ENCODE measurements at regions not wholly inside any gene's neighbourhood (a gene's known extent, or its start where the extent isn't known, plus 50 kb on each side); places are given as distances from the start of the nearest gene placed in this dataset.

DNA sequence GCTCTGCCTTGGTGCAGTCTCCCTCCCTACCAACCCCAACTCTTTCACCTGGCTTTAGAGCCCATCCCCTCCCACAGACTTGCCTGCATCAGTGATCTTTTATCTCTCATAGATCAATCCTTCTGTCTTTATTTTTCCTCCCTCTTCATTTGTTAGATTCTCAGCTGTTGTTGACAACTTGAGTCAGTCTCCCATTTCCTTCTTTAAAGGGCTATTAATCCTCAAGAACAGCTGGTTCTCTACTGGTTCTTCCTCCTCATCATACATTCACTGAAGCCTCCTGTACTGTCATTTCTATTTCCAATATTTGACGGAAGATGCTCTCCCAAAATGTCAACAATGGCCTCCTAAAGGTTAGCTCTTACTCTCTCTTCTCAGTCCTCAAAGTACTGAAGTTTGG is 408.2 kb downstream of the TBC1D4 start:
- no peak for TF ChIP-seq CTCF (IDR thresholded peaks at IDR 0.05; ENCODE audit: unreplicated experiment)

DNA sequence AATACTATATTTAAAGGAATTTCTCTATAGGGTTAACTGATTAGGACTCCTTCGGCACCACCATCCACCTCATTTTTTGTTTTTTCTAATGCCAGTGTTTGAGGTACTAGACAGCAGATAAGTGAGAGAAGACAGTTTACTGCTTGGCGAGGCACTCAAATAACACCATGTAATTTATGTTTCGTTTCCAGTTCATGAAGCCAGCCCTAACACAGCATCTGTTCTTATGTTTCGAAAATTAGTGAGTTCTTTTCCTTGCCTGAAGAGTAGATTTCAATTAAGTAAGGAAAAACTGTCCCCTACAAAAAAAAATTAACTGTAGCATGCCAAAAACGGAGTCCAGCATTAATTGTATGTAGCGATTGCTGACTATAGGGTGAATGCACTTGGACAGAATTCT is 409.1 kb downstream of the TBC1D4 start:
- H3K9me3 Mint-ChIP-seq = no peaks in the 10 kb centered on the region
- H3K36me3 Mint-ChIP-seq = no peaks in the 10 kb centered on the region
- no peak for TF ChIP-seq CTCF (IDR thresholded peaks at IDR 0.05; ENCODE audit: unreplicated experiment)
- H3K4me3 Mint-ChIP-seq = no peak overlapping the region
- peaks cover 5% of the 10 kb centered on the region for H3K27me3 Mint-ChIP-seq (ENCODE audit: low read depth)
- peaks cover 5% of the 10 kb centered on the region for H3K4me1 Mint-ChIP-seq
- H3K27ac Mint-ChIP-seq = no peak overlapping the region
- DNase-seq (ENCODE audit: low spot score in 2 of 2, unreplicated experiment in 2 of 2) = no peak

More for the DNA sequence above, 408.2 kb downstream of the TBC1D4 start:
- Mint-ChIP-seq H3K27ac (no peak overlapping the region), H3K4me1 (peaks cover 5% of the 10 kb centered on the region), H3K36me3 (no peaks in the 10 kb centered on the region), H3K4me3 (no peak overlapping the region), H3K9me3 (no peaks in the 10 kb centered on the region), H3K27me3 (ENCODE audit: low read depth) (peaks cover 4% of the 10 kb centered on the region)
- no peak for DNase-seq (ENCODE audit: low spot score in 2 of 2, unreplicated experiment in 2 of 2)

DNA sequence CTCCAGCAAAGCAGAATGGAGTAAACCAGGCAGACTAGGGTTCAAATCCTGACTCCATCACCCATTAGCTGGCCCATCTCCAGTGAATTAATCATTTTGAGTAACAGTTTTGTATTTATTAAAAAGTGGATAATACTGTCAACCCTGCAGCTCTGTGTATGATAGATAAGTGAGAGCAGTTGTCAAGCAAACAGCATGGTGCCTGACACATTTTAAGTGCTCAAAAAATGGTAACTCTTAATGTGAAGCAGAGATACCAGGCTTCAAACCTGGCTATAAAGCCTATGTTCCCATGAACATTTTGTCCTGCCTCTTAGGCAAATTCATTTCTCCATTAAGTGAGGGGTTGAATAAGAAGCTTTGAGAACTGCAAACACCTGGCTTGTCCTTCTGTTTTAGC is 409.6 kb downstream of the TBC1D4 start:
- Mint-ChIP-seq H3K4me1 (peaks cover 5% of the 10 kb centered on the region), H3K27ac (no peak overlapping the region), H3K36me3 (no peaks in the 10 kb centered on the region), H3K9me3 (no peaks in the 10 kb centered on the region), H3K4me3 (no peak overlapping the region), H3K27me3 (ENCODE audit: low read depth) (peaks cover 7% of the 10 kb centered on the region)
- DNase-seq (ENCODE audit: low spot score in 2 of 2, unreplicated experiment in 2 of 2) = no peak
- TF ChIP-seq CTCF (IDR thresholded peaks at IDR 0.05; ENCODE audit: unreplicated experiment) = no peak

DNA sequence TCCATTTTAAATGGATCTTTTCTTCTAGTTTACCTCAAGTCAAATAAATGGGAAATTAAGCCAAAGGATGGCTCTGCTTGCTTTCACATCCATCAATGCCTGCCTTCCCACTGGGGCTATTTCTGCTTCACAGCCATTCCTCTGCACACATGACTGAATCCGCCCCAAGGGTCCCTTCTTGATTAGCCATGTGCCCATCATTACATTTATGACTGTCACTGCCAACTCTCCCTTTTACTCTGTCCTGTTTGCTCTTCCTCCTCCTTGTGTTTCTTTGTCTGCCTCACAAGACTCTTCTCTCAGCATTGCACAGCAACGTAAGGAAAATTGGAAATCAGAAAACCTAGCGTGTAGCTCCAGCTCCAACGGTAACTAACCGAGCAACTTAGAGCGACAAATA is 410.2 kb downstream of the TBC1D4 start:
- no peak for DNase-seq (ENCODE audit: low spot score in 2 of 2, unreplicated experiment in 2 of 2)
- no peaks in the 10 kb centered on the region for H3K9me3 Mint-ChIP-seq
- no peak overlapping the region for H3K27ac Mint-ChIP-seq
- peaks cover 5% of the 10 kb centered on the region for H3K4me1 Mint-ChIP-seq
- H3K27me3 Mint-ChIP-seq (ENCODE audit: low read depth) = peaks cover 7% of the 10 kb centered on the region
- no peak for TF ChIP-seq CTCF (IDR thresholded peaks at IDR 0.05; ENCODE audit: unreplicated experiment)
- no peak overlapping the region for H3K4me3 Mint-ChIP-seq
- no peaks in the 10 kb centered on the region for H3K36me3 Mint-ChIP-seq

- H3K4me3 Mint-ChIP-seq = no peak overlapping the region
- DNase-seq (ENCODE audit: low spot score in 2 of 2, unreplicated experiment in 2 of 2) = no peak
- peaks cover 3% of the 10 kb centered on the region for H3K4me1 Mint-ChIP-seq
- TF ChIP-seq CTCF (IDR thresholded peaks at IDR 0.05; ENCODE audit: unreplicated experiment) = no peak
- H3K27ac Mint-ChIP-seq = no peak overlapping the region
- no peaks in the 10 kb centered on the region for H3K36me3 Mint-ChIP-seq
- no peaks in the 10 kb centered on the region for H3K9me3 Mint-ChIP-seq
- H3K27me3 Mint-ChIP-seq (ENCODE audit: low read depth) = peaks cover 7% of the 10 kb centered on the region
Observed at GRCh38 chr13:75071395-75071794, 410.6 kb downstream of the TBC1D4 start.

DNA sequence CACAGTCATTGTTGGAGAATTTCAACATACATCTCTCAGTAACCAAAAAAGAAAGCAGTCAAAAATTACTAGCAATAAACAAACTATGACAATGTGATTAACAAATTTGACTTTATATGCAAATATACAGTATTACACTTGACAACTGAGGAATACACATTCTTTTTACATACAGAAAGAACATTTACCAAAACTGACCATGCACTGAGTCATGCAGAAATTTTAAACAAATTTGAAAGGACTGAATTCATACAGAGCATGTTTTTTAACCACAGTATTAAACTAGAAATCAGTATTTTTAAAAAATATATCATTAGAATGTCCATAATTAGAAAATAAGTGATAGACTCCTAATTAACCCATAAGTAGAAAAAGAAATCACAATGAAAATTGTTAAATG is 420.1 kb downstream of the TBC1D4 start:
- peaks cover 8% of the 10 kb centered on the region for H3K27me3 Mint-ChIP-seq (ENCODE audit: low read depth)
- no peak for DNase-seq (ENCODE audit: low spot score in 2 of 2, unreplicated experiment in 2 of 2)
- H3K36me3 Mint-ChIP-seq = no peaks in the 10 kb centered on the region
- no peak overlapping the region for H3K4me3 Mint-ChIP-seq
- no peaks in the 10 kb centered on the region for H3K9me3 Mint-ChIP-seq
- H3K4me1 Mint-ChIP-seq = no peaks in the 10 kb centered on the region
- no peak overlapping the region for H3K27ac Mint-ChIP-seq
- no peak for TF ChIP-seq CTCF (IDR thresholded peaks at IDR 0.05; ENCODE audit: unreplicated experiment)
